Mesenchymal stem cell (in vitro differentiated cells and primary cell): ENCODE measurements at regions not wholly inside any gene's neighbourhood (a gene's known extent, or its start where the extent isn't known, plus 50 kb on each side); places are given as distances from the start of the nearest gene placed in this dataset.

Source experiments
- DNase-seq: peaks from one replicate; pipeline ENCODE4 v3.0.0-alpha.2; 2013
- H2AFZ ChIP-seq: one replicate; pipeline ENCODE4 v1.6.1; 2013; ENCODE audit warnings: low read depth, mild to moderate bottlenecking, control low read depth, inconsistent platforms, low read length, moderate library complexity
- H2AK5ac ChIP-seq: 2 replicates; pipeline ENCODE4 v1.6.1; 2013; ENCODE audit warnings: low read length, moderate library complexity, mild to moderate bottlenecking, inconsistent platforms; ENCODE audit not compliant: severe bottlenecking
- H2BK120ac ChIP-seq: one replicate; pipeline ENCODE4 v1.6.1; 2013; ENCODE audit warnings: low read depth, mild to moderate bottlenecking, inconsistent platforms, low read length, moderate library complexity
- H2BK12ac ChIP-seq, 2 experiments: one replicate each; pipeline ENCODE4 v1.6.1; 2013; ENCODE audit warnings: inconsistent platforms in 2 of 2, low read length in 2 of 2, mild to moderate bottlenecking in 2 of 2, moderate library complexity in 2 of 2, control low read depth in 1 of 2
- H2BK15ac ChIP-seq: one replicate; pipeline ENCODE4 v1.6.1; 2013; ENCODE audit warnings: mild to moderate bottlenecking, low read depth, inconsistent platforms; ENCODE audit not compliant: poor library complexity, severe bottlenecking
- H2BK5ac ChIP-seq: 2 replicates; pipeline ENCODE4 v1.6.1; 2013; ENCODE audit warnings: low read depth, mild to moderate bottlenecking, low read length, control low read depth, inconsistent platforms; ENCODE audit not compliant: poor library complexity, severe bottlenecking
- H3K14ac ChIP-seq, 2 experiments: one replicate each; pipeline ENCODE4 v1.6.1; 2013; ENCODE audit warnings: inconsistent platforms in 2 of 2, low read length in 2 of 2, control low read depth in 1 of 2, mild to moderate bottlenecking in 1 of 2, moderate library complexity in 1 of 2
- H3K18ac ChIP-seq, 2 experiments: one replicate each; pipeline ENCODE4 v1.6.1; 2013; ENCODE audit warnings: inconsistent platforms in 2 of 2, low read length in 2 of 2, control low read depth in 1 of 2, low read depth in 1 of 2, mild to moderate bottlenecking in 1 of 2
- H3K23ac ChIP-seq, 2 experiments: one replicate each; pipeline ENCODE4 v1.6.1; 2013; ENCODE audit warnings: inconsistent platforms in 2 of 2, low read length in 2 of 2, mild to moderate bottlenecking in 2 of 2, moderate library complexity in 2 of 2, control low read depth in 1 of 2
- H3K27ac ChIP-seq: 2 replicates; pipeline ENCODE4 v1.5.1; 2013; ENCODE audit warnings: mild to moderate bottlenecking, moderate library complexity, low read length, control low read depth, inconsistent platforms; ENCODE audit not compliant: poor library complexity, severe bottlenecking
- H3K27me3 ChIP-seq, 2 experiments: 2 replicates each; pipeline versions ENCODE4 v1.6.1 to v1.7.0; 2013; ENCODE audit warnings: low read length in 2 of 2, mild to moderate bottlenecking in 2 of 2, moderate library complexity in 2 of 2, control low read depth in 1 of 2, inconsistent platforms in 1 of 2; ENCODE audit not compliant: control insufficient read depth in 1 of 2, insufficient read depth in 1 of 2
- H3K36me3 ChIP-seq, 2 experiments: 2 replicates each; pipeline versions ENCODE4 v1.6.1 to v1.7.0; 2013; ENCODE audit warnings: low read length in 2 of 2, control low read depth in 1 of 2, inconsistent platforms in 1 of 2, low read depth in 1 of 2, mild to moderate bottlenecking in 1 of 2; ENCODE audit not compliant: insufficient read depth in 2 of 2, control insufficient read depth in 1 of 2
- H3K4ac ChIP-seq, 2 experiments: one replicate each; pipeline ENCODE4 v1.6.1; 2013; ENCODE audit warnings: inconsistent platforms in 2 of 2, low read length in 2 of 2, mild to moderate bottlenecking in 2 of 2, moderate library complexity in 2 of 2, control low read depth in 1 of 2, low read depth in 1 of 2
- H3K4me1 ChIP-seq: 2 replicates; pipeline ENCODE4 v1.6.1; 2013; ENCODE audit warnings: low read depth, low read length, control low read depth; ENCODE audit not compliant: control insufficient read depth, insufficient read depth
- H3K4me2 ChIP-seq: 2 replicates; pipeline ENCODE4 v1.6.1; 2013; ENCODE audit warnings: low read length, mild to moderate bottlenecking, inconsistent platforms; ENCODE audit not compliant: poor library complexity, severe bottlenecking
- H3K4me3 ChIP-seq, 2 experiments: 2 replicates each; pipeline versions ENCODE4 v1.5.1 to v1.7.0; 2013; ENCODE audit warnings: low read length in 2 of 2, mild to moderate bottlenecking in 2 of 2, control low read depth in 1 of 2, low read depth in 1 of 2; ENCODE audit not compliant: insufficient read depth in 1 of 2
- H3K79me1 ChIP-seq: replicated peaks from 2 replicates; pipeline ENCODE4 v1.6.1; 2013; ENCODE audit warnings: mild to moderate bottlenecking, control low read depth, low read length, inconsistent platforms; ENCODE audit not compliant: poor library complexity, severe bottlenecking
- H3K9ac ChIP-seq: 2 replicates; pipeline ENCODE4 v1.7.0; 2013; ENCODE audit warnings: mild to moderate bottlenecking, low read length, moderate library complexity
- H3K9me3 ChIP-seq: 2 replicates; pipeline ENCODE4 v1.7.0; 2013; ENCODE audit warnings: mild to moderate bottlenecking, low read length; ENCODE audit not compliant: control insufficient read depth
- H4K8ac ChIP-seq: one replicate; pipeline ENCODE4 v1.6.1; 2013; ENCODE audit warnings: inconsistent platforms, mild to moderate bottlenecking, low read length, moderate library complexity
- H4K91ac ChIP-seq: one replicate; pipeline ENCODE4 v1.6.1; 2013; ENCODE audit warnings: mild to moderate bottlenecking, low read length, inconsistent platforms
- WGBS: methylation state at CpG from one replicate; pipeline ENCODE4 v1.1.7; 2013; ENCODE audit warnings: mixed read lengths; 5-methylcytosine and 5-hydroxymethylcytosine counted together

DNA sequence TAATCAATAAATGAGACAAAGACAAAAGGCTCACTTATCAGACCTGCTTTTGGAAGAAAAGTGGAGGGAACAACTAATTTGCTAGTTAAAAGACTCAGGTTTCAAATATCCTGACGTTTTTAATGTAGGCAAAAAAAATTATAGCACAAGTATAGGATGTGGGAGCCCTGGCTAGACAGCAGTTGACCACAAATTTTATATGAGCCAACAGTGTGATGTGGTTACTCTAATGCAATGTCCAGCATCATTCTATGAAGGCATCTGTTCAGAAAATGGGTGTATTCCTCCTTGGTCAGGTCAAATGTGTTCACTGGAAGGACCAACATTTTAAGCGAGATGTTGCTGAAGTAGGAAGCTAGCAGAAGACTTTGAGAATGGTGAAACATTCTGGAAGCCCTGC is 237.4 kb downstream of the MAP2K6 start:
- 100% methylated on average over 2 of the region's 2 CpGs for WGBS
- H3K9ac ChIP-seq: no peak overlapping the region
- H3K4me1 ChIP-seq: no peaks in the 10 kb centered on the region

DNA sequence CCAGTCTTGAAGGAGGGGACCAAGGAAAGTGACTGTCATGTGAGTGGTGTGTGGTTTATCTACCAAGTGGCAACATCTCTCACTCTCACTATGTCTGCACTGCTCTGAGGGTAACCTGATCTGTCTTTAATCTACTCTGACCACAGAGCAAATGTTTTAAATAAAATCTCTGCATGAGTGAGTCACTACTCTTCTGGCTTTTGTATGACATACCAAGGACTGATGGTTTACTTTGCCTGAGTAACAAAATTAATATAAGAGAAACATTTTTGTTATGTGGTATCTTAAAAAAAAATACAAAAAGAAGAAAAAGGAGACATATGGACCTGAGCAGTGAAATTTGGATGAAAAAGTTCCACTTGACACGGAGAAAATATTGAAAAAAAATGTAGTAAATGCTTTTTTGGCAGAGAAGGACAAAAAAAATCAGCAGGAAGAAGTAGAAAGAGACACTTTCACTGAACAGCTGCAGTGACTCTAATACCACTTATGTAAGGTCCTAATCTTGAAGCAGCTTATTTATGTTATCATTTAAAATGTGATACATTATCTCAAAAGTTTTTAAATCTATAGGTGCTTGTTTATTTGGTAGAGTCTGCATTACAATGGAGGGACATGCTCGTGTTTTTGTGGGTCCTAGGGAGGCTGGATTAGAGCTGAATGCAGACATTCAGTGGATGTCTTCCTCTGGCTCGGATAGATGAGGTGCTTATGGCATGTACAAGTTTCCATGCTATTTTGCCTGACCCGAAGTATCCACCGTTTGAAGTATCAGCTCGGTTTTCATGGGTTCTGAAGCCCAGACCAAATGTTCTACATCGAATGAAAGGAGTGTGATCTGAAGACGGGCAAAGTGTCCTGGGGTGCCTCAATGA is 240.7 kb downstream of the MAP2K6 start:
- no peaks in the 10 kb centered on the region for H3K4me1 ChIP-seq
- H2BK15ac ChIP-seq: no peak overlapping the region

More for the DNA sequence above, 237.4 kb downstream of the MAP2K6 start:
- Histone ChIP-seq H3K79me1 (no peaks in the 10 kb centered on the region), H3K27me3 (no peaks in the 10 kb centered on the region), H3K4me2 (no peak overlapping the region), H3K14ac (no peak overlapping the region), H3K23ac (no peak overlapping the region), H2AFZ (no peak overlapping the region), H4K91ac (no peak overlapping the region), H3K27ac (no peak overlapping the region), H2AK5ac (no peak overlapping the region), H3K36me3 (no peaks in the 10 kb centered on the region), H3K4ac (no peak overlapping the region), H3K18ac (no peak overlapping the region), H2BK5ac (no peak overlapping the region), H4K8ac (no peak overlapping the region), H2BK15ac (no peak overlapping the region), H3K9me3 (no peaks in the 10 kb centered on the region), H3K4me3 (no peak overlapping the region), H2BK12ac (no peak overlapping the region), H2BK120ac (no peak overlapping the region)
- no peak for DNase-seq

DNA sequence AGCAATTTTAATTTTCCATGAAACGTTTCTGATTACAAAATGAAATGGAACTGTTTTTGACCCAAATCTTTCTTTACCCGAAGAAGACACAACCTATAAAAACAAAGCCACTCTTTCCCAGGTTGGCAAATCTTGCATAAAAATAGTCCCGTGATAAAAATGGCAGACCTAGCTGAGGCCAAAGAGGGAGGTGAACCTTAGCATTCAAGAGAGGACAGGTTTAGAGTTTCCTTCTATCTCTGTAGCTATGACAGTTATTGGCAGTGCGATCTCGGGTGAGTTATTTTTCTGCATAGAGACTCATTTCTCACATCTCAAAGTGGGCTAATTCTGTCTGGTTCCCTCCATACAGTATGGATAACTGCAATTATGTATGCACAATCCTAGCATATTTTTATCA is 241.4 kb downstream of the MAP2K6 start:
- H2BK5ac ChIP-seq: no peak overlapping the region
- H3K4me3 ChIP-seq: no peak overlapping the region
- H3K4me1 ChIP-seq: no peaks in the 10 kb centered on the region
- no peak overlapping the region for H3K9ac ChIP-seq
- no peak overlapping the region for H4K8ac ChIP-seq
- H3K14ac ChIP-seq: no peak overlapping the region
- H3K4me2 ChIP-seq: no peak overlapping the region
- H2AK5ac ChIP-seq: no peak overlapping the region
- no peak for DNase-seq
- H2AFZ ChIP-seq: no peak overlapping the region
- no peaks in the 10 kb centered on the region for H3K79me1 ChIP-seq
- H3K27ac ChIP-seq: no peak overlapping the region
- H3K27me3 ChIP-seq: no peaks in the 10 kb centered on the region
- H2BK120ac ChIP-seq: no peak overlapping the region
- no peak overlapping the region for H2BK12ac ChIP-seq
- H4K91ac ChIP-seq: no peak overlapping the region
- no peak overlapping the region for H3K18ac ChIP-seq
- no peak overlapping the region for H3K4ac ChIP-seq
- no peak overlapping the region for H2BK15ac ChIP-seq
- no peaks in the 10 kb centered on the region for H3K36me3 ChIP-seq
- no peaks in the 10 kb centered on the region for H3K9me3 ChIP-seq
- WGBS: 100% methylated on average over 3 of the region's 5 CpGs
- no peak overlapping the region for H3K23ac ChIP-seq

More for the DNA sequence above, 240.7 kb downstream of the MAP2K6 start:
- Histone ChIP-seq H3K36me3 (no peaks in the 10 kb centered on the region), H3K27ac (peak overlapping the region; percentile 66), H3K27me3 (no peaks in the 10 kb centered on the region), H2BK120ac (no peak overlapping the region), H3K79me1 (no peaks in the 10 kb centered on the region), H3K9ac (peak overlapping the region; percentile 60), H2AFZ (no peak overlapping the region), H3K4me3 (peak overlapping the region in 1 of 2 experiments; percentile 54), H4K91ac (no peak overlapping the region), H2BK5ac (no peak overlapping the region), H4K8ac (no peak overlapping the region), H3K14ac (no peak overlapping the region), H3K4me2 (no peak overlapping the region), H2AK5ac (no peak overlapping the region), H3K4ac (no peak overlapping the region), H3K9me3 (no peaks in the 10 kb centered on the region), H2BK12ac (no peak overlapping the region), H3K23ac (no peak overlapping the region), H3K18ac (peak overlapping the region in 1 of 2 experiments; percentile 6)
- 76% methylated on average over 8 of the region's 8 CpGs for WGBS
- DNase-seq: peak; percentile 87

DNA sequence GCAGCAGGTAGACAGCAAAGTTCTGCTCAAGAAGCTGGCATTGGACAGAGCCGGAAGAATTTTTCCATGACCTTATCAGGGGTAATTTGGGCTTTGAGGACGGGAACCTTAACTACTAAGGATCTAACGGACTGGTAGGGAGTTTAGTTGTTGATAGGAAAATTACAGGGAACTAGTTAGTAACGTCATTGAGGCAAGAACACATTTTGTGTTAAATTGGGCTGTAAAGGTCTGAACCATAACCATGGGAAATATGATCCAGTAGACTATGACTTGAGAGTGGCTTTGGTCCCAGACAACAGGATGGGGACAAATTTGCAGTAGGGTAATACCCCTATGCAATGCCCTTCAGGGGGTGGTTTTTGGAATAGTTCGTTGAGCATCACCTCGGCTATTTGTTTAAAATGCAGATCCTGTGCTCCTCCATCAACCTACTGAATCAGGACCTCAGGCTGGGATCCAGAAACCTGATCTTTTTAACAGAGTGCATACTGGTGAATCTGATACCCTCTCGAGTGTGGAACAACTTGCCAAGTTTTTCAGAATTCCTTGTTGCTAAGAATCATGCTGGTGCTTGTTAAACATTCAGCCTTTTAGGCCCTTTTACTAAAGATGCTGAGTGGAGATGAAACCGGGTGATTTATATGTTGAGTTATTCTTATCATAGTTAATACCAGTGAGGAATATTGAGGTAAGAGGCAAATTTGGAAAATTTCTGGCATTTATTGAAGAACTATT is 255.1 kb downstream of the MAP2K6 start:
- H3K9me3 ChIP-seq: no peaks in the 10 kb centered on the region
- H3K4me3 ChIP-seq: no peak overlapping the region
- H3K27ac ChIP-seq: no peak overlapping the region
- H2BK12ac ChIP-seq: no peak overlapping the region
- H4K8ac ChIP-seq: no peak overlapping the region
- H3K9ac ChIP-seq: no peak overlapping the region
- no peaks in the 10 kb centered on the region for H3K27me3 ChIP-seq
- H3K4ac ChIP-seq: no peak overlapping the region
- H3K18ac ChIP-seq: no peak overlapping the region
- no peak overlapping the region for H2AFZ ChIP-seq
- peaks cover 2% of the 10 kb centered on the region for H3K4me1 ChIP-seq
- H2BK120ac ChIP-seq: no peak overlapping the region
- no peak overlapping the region for H2BK5ac ChIP-seq
- H3K79me1 ChIP-seq: no peaks in the 10 kb centered on the region
- 92% methylated on average over 8 of the region's 8 CpGs for WGBS
- no peak overlapping the region for H3K4me2 ChIP-seq
- no peak overlapping the region for H2AK5ac ChIP-seq
- H3K14ac ChIP-seq: no peak overlapping the region
- H3K23ac ChIP-seq: no peak overlapping the region
- no peak for DNase-seq
- no peak overlapping the region for H4K91ac ChIP-seq
- H3K36me3 ChIP-seq: no peaks in the 10 kb centered on the region
- H2BK15ac ChIP-seq: no peak overlapping the region
